Neural cell (in vitro differentiated cells): ENCODE measurements at regions not wholly inside any gene's neighbourhood (a gene's known extent, or its start where the extent isn't known, plus 50 kb on each side); places are given as distances from the start of the nearest gene placed in this dataset.

ENCODE experiments used
- H2AFZ ChIP-seq: fragments of 200-600, 300-800 bp; sonication (generic), shearing (Covaris generic); 2 replicates; pipeline ENCODE4 v1.6.0; 2014; ENCODE audit warnings: low read depth, mild to moderate bottlenecking, antibody characterized with exemption, low read length, moderate library complexity
- H3F3A ChIP-seq: fragments of 200-600 bp; shearing (Covaris generic); 2 replicates; pipeline ENCODE4 v1.6.1; 2016; ENCODE audit warnings: mild to moderate bottlenecking, moderate library complexity, mixed read lengths, antibody characterized with exemption, low read length; ENCODE audit not compliant: insufficient read depth, poor library complexity, severe bottlenecking
- H3K27ac ChIP-seq: fragments of 200-600, 300-800 bp; sonication (generic), shearing (Covaris generic); 2 replicates; pipeline ENCODE4 v1.5.1; 2014; ENCODE audit warnings: mild to moderate bottlenecking, low read length, moderate library complexity
- H3K27me3 ChIP-seq: fragments of 300-800, 200-600 bp; sonication (generic), shearing (Covaris generic); 2 replicates; pipeline ENCODE4 v1.6.0; 2014; ENCODE audit warnings: mild to moderate bottlenecking, low read depth, low read length, moderate library complexity; ENCODE audit not compliant: insufficient read depth
- H3K36me3 ChIP-seq: fragments of 300-800, 200-600 bp; sonication (generic), shearing (Covaris generic); 2 replicates; pipeline ENCODE4 v1.5.1; 2014; ENCODE audit warnings: mild to moderate bottlenecking, antibody characterized with exemption, low read length, moderate library complexity; ENCODE audit not compliant: insufficient read depth
- H3K4me2 ChIP-seq: fragments of 300-800, 200-600 bp; sonication (generic), shearing (Covaris generic); 2 replicates; pipeline ENCODE4 v1.6.0; 2014; ENCODE audit warnings: mild to moderate bottlenecking, low read length
- H3K4me3 ChIP-seq: fragments of 300-800, 200-600 bp; sonication (generic), shearing (Covaris generic); 2 replicates; pipeline ENCODE4 v1.5.1; 2014; ENCODE audit warnings: mild to moderate bottlenecking, low read length, moderate library complexity
- H3K79me2 ChIP-seq: fragments of 200-600 bp; shearing (Covaris generic); replicated peaks from 2 replicates; pipeline ENCODE4 v1.6.0; 2014; ENCODE audit warnings: mild to moderate bottlenecking, low read length, moderate library complexity; ENCODE audit not compliant: insufficient read depth
- H3K9ac ChIP-seq: fragments of 300-800, 200-600 bp; sonication (generic), shearing (Covaris generic); 2 replicates; pipeline ENCODE4 v1.6.1; 2016; ENCODE audit warnings: mild to moderate bottlenecking, low read length, mixed read lengths
- H3K9me2 ChIP-seq: fragments of 200-600 bp; shearing (Covaris generic); 2 replicates; pipeline ENCODE4 v1.6.1; 2016; ENCODE audit warnings: mild to moderate bottlenecking, low read length, mixed read lengths; ENCODE audit not compliant: insufficient read depth
- H3K9me3 ChIP-seq: fragments of 200-600, 300-800 bp; sonication (generic), shearing (Covaris generic); 2 replicates; pipeline ENCODE4 v1.6.1; 2016; ENCODE audit warnings: mild to moderate bottlenecking, mixed run types, low read length, moderate library complexity, mixed read lengths
- H4K20me1 ChIP-seq: fragments of 200-600 bp; shearing (Covaris generic); 2 replicates; pipeline ENCODE4 v1.6.1; 2016; ENCODE audit warnings: mild to moderate bottlenecking, mixed run types; ENCODE audit not compliant: insufficient read depth
- EP300 ChIP-seq: fragments of 450-650 bp; conservative IDR thresholded peaks from 2 replicates; pipeline ENCODE4 v1.6.1; 2014; ENCODE audit warnings: antibody characterized with exemption, mild to moderate bottlenecking, moderate library complexity; ENCODE audit not compliant: poor library complexity, severe bottlenecking
- EZH2 ChIP-seq: fragments of 200-600, 300-800 bp; shearing (Covaris generic), sonication (generic); IDR thresholded peaks from 2 replicates; pipeline ENCODE4 v1.6.1; 2014; ENCODE audit warnings: antibody characterized with exemption, low read length, borderline replicate concordance, mild to moderate bottlenecking; ENCODE audit not compliant: insufficient read depth, poor library complexity, severe bottlenecking
- MXI1 ChIP-seq: fragments of 450-650 bp; conservative IDR thresholded peaks from 2 replicates; pipeline ENCODE4 v1.6.1; 2014; ENCODE audit warnings: antibody characterized with exemption, mild to moderate bottlenecking; ENCODE audit not compliant: poor library complexity, severe bottlenecking
- POLR2AphosphoS5 ChIP-seq: IDR thresholded peaks from 2 replicates; pipeline ENCODE4 v1.6.1; 2012
- RAD21 ChIP-seq: fragments of 450-650 bp; conservative IDR thresholded peaks from 2 replicates; pipeline ENCODE4 v1.6.1; 2014; ENCODE audit warnings: antibody characterized with exemption, mild to moderate bottlenecking, moderate library complexity
- SMC3 ChIP-seq: fragments of 450-650 bp; conservative IDR thresholded peaks from 2 replicates; pipeline ENCODE4 v1.6.1; 2014; ENCODE audit warnings: antibody characterized with exemption, mild to moderate bottlenecking, moderate library complexity; ENCODE audit not compliant: poor library complexity
- TAF1 ChIP-seq: IDR thresholded peaks from 2 replicates; pipeline ENCODE4 v1.6.1; 2012; ENCODE audit warnings: low read depth
- TF ChIP-seq, protein P1 (sequence below): fragments of 450-650 bp; IDR thresholded peaks from 2 replicates; pipeline ENCODE4 v1.5.1; 2014; ENCODE audit warnings: antibody characterized with exemption, mild to moderate bottlenecking, moderate library complexity; ENCODE audit not compliant: poor library complexity, severe bottlenecking
- TF ChIP-seq, protein P2 (sequence below): IDR thresholded peaks from 2 replicates; pipeline ENCODE4 v1.6.1; 2012; ENCODE audit warnings: borderline replicate concordance

DNA sequence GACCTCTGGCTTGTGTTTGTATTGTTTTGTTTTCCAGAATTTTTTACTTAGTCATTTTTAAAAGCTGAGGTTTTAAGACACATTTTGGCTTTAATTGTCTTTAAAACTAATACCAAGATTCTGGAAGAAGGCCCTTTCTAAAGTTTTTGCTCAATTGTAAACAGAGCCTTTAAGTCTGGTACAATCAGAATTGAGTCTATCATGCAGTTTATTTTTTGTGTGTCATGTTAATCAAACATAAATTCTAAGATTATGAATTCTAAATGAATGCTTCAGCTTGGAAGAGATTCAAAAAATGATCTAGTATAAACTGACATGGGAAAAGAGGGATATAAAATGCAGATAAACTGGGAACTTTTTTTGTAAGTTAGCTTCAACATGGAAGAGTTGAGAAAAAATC is 882.7 kb downstream of the TLE1 start:
- Histone ChIP-seq H2AFZ (no peak overlapping the region), H3K9me3 (no peaks in the 10 kb centered on the region), H3F3A (no peaks in the 10 kb centered on the region), H3K27ac (no peak overlapping the region), H3K79me2 (no peaks in the 10 kb centered on the region), H3K4me2 (no peak overlapping the region), H3K36me3 (no peaks in the 10 kb centered on the region), H4K20me1 (no peaks in the 10 kb centered on the region), H3K9me2 (no peaks in the 10 kb centered on the region), H3K27me3 (no peaks in the 10 kb centered on the region), H3K9ac (no peak overlapping the region), H3K4me3 (no peak overlapping the region)
- TF ChIP-seq, protein P1, sequence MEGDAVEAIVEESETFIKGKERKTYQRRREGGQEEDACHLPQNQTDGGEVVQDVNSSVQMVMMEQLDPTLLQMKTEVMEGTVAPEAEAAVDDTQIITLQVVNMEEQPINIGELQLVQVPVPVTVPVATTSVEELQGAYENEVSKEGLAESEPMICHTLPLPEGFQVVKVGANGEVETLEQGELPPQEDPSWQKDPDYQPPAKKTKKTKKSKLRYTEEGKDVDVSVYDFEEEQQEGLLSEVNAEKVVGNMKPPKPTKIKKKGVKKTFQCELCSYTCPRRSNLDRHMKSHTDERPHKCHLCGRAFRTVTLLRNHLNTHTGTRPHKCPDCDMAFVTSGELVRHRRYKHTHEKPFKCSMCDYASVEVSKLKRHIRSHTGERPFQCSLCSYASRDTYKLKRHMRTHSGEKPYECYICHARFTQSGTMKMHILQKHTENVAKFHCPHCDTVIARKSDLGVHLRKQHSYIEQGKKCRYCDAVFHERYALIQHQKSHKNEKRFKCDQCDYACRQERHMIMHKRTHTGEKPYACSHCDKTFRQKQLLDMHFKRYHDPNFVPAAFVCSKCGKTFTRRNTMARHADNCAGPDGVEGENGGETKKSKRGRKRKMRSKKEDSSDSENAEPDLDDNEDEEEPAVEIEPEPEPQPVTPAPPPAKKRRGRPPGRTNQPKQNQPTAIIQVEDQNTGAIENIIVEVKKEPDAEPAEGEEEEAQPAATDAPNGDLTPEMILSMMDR: no peak
- TF ChIP-seq POLR2AphosphoS5 (no peak), TAF1 (no peak), EP300 (no peak), RAD21 (no peak), SMC3 (no peak), MXI1 (no peak), EZH2 (no peak)
- TF ChIP-seq, protein P2, sequence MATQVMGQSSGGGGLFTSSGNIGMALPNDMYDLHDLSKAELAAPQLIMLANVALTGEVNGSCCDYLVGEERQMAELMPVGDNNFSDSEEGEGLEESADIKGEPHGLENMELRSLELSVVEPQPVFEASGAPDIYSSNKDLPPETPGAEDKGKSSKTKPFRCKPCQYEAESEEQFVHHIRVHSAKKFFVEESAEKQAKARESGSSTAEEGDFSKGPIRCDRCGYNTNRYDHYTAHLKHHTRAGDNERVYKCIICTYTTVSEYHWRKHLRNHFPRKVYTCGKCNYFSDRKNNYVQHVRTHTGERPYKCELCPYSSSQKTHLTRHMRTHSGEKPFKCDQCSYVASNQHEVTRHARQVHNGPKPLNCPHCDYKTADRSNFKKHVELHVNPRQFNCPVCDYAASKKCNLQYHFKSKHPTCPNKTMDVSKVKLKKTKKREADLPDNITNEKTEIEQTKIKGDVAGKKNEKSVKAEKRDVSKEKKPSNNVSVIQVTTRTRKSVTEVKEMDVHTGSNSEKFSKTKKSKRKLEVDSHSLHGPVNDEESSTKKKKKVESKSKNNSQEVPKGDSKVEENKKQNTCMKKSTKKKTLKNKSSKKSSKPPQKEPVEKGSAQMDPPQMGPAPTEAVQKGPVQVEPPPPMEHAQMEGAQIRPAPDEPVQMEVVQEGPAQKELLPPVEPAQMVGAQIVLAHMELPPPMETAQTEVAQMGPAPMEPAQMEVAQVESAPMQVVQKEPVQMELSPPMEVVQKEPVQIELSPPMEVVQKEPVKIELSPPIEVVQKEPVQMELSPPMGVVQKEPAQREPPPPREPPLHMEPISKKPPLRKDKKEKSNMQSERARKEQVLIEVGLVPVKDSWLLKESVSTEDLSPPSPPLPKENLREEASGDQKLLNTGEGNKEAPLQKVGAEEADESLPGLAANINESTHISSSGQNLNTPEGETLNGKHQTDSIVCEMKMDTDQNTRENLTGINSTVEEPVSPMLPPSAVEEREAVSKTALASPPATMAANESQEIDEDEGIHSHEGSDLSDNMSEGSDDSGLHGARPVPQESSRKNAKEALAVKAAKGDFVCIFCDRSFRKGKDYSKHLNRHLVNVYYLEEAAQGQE: no peak

DNA sequence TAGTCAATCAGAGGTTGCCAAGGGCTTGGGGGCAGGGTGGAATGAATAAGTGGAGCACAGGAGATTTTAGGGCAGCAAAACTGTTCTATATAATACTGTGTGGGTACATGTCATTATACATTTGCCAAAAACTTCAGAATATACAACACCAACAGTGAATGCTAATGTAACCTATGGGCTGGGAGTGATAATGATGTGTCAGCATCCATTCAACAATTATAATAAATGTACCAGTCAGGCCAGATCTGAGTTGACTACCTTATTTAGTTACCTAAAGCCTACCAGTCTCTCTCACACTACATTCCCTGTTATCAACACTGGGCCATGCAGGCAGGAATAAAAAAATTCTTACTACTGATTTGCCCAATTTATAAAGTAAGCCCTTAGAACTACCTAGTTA is 884.5 kb downstream of the TLE1 start:
- Histone ChIP-seq H3K27me3 (peaks cover 3% of the 10 kb centered on the region), H4K20me1 (no peaks in the 10 kb centered on the region), H3K4me3 (no peak overlapping the region), H2AFZ (no peak overlapping the region), H3K4me2 (no peak overlapping the region), H3K79me2 (no peaks in the 10 kb centered on the region), H3K9me2 (no peaks in the 10 kb centered on the region), H3K9me3 (no peaks in the 10 kb centered on the region), H3K36me3 (no peaks in the 10 kb centered on the region), H3K9ac (no peak overlapping the region), H3F3A (no peaks in the 10 kb centered on the region), H3K27ac (no peak overlapping the region)
- TF ChIP-seq, protein P2: no peak
- TF ChIP-seq TAF1 (no peak), RAD21 (no peak), EZH2 (no peak), MXI1 (no peak), SMC3 (no peak), EP300 (no peak), POLR2AphosphoS5 (no peak)
- TF ChIP-seq, protein P1: no peak
